ENCODE measurements at regions not wholly inside any gene's neighbourhood (a gene's known extent, or its start where the extent isn't known, plus 50 kb on each side); places are given as distances from the start of the nearest gene placed in this dataset.

- TF ChIP-seq CTCF (IDR thresholded peaks at IDR 0.05) (no peak), POLR2A (IDR thresholded peaks at IDR 0.05) (no peak)
These were observed 147.7 kb upstream of the MAGEB2 start for GRCh38 chrX:30067677-30068076.
